Activated CD4-positive, alpha-beta T cell treated with anti-CD3 and anti-CD28 coated beads, Interleukin-2, amount 50 U/mL, for 4 hours (primary cell): ENCODE measurements at regions not wholly inside any gene's neighbourhood (a gene's known extent, or its start where the extent isn't known, plus 50 kb on each side); places are given as distances from the start of the nearest gene placed in this dataset.
"Not testable (repeated sequence)": the region's sequence is repeated elsewhere in the genome, so short reads cannot be mapped to it uniquely, and the experiment has no call there.

Experiments used
- DNase-seq, 2 experiments: peaks; one replicate each; pipeline ENCODE4 v3.0.0-alpha.2; 2020

- DNase-seq, result no peak
Observed at GRCh38 chr3:25844891-25845290, 55.0 kb downstream of the OXSM start.

- DNase-seq, result no peak
Observed at GRCh38 chr3:25846282-25846681, 56.4 kb downstream of the OXSM start.

GRCh38 chr3:25849091-25849490 is 59.2 kb downstream of the OXSM start:
- DNase-seq, result no peak

- no peak for DNase-seq
Observed at GRCh38 chr3:25849641-25850385, 59.9 kb downstream of the OXSM start.

- not testable (repeated sequence) for DNase-seq
Observed at GRCh38 chr3:25851693-25852259, 61.9 kb downstream of the OXSM start.

GRCh38 chr3:25854214-25854613 is 64.3 kb downstream of the OXSM start:
- no peak for DNase-seq

GRCh38 chr3:25854635-25855034 is 64.7 kb downstream of the OXSM start:
- no peak for DNase-seq

- DNase-seq, result no peak
Observed at GRCh38 chr3:25855266-25855784, 65.4 kb downstream of the OXSM start.

- no peak for DNase-seq
Observed at GRCh38 chr3:25856902-25857518, 67.1 kb downstream of the OXSM start.

GRCh38 chr3:25861566-25861965 is 71.7 kb downstream of the OXSM start:
- DNase-seq, result no peak

- no peak for DNase-seq
Observed at GRCh38 chr3:25863011-25863415, 73.1 kb downstream of the OXSM start.

GRCh38 chr3:25863416-25863959 is 73.6 kb downstream of the OXSM start:
- DNase-seq, result no peak

- DNase-seq, result no peak
Observed at GRCh38 chr3:25870452-25870851, 80.6 kb downstream of the OXSM start.

GRCh38 chr3:25872200-25872877 is 82.4 kb downstream of the OXSM start:
- no peak for DNase-seq

- DNase-seq, result no peak
Observed at GRCh38 chr3:25883492-25883891, 93.6 kb downstream of the OXSM start.

GRCh38 chr3:25884981-25885380 is 95.1 kb downstream of the OXSM start:
- DNase-seq, result no peak

- DNase-seq, result no peak
Observed at GRCh38 chr3:25885544-25885943, 95.7 kb downstream of the OXSM start.

- DNase-seq, result no peak
Observed at GRCh38 chr3:25887907-25888306, 98.0 kb downstream of the OXSM start.

- no peak for DNase-seq
Observed at GRCh38 chr3:25888892-25889524, 99.1 kb downstream of the OXSM start.

- no peak for DNase-seq
Observed at GRCh38 chr3:25889525-25889917, 99.6 kb downstream of the OXSM start.

- no peak for DNase-seq
Observed at GRCh38 chr3:25894101-25894500, 104.2 kb downstream of the OXSM start.

- no peak for DNase-seq
Observed at GRCh38 chr3:25895031-25895430, 105.1 kb downstream of the OXSM start.

GRCh38 chr3:25895443-25895842 is 105.6 kb downstream of the OXSM start:
- DNase-seq, result no peak
